H1 (cell line): ENCODE measurements at regions not wholly inside any gene's neighbourhood (a gene's known extent, or its start where the extent isn't known, plus 50 kb on each side); places are given as distances from the start of the nearest gene placed in this dataset.

ENCODE experiments used
- CTCF ChIA-PET: fragments of 300-600 bp; sonication (Branson Sonifier 250); formaldehyde crosslinking; loops from one replicate; lab custom pipeline; 2021; ENCODE audit not compliant: partially characterized antibody; lab: Charles Lee
- POLR2A ChIA-PET: fragments of 300-600 bp; sonication (Branson Sonifier 250); formaldehyde crosslinking; loops from one replicate; lab custom pipeline; 2021; ENCODE audit warnings: inconsistent platforms; ENCODE audit not compliant: partially characterized antibody; lab: Charles Lee
- DNase-seq, 2 experiments: peaks; one replicate each; pipeline versions ENCODE4 v3.0.0 to v3.0.0-alpha.2; 2010 to 2022; ENCODE audit warnings: low spot score in 2 of 2, low read depth in 1 of 2, mixed read lengths in 1 of 2
- FAIRE-seq: peaks from 2 replicates; lab custom pipeline; 2011; peaks lifted over from hg19 to GRCh38; lab: Jason Lieb, UNC
- H2AFZ ChIP-seq: 2 replicates; pipeline ENCODE4 v1.8.1; 2012; ENCODE audit warnings: low read length, inconsistent platforms
- H2AK5ac ChIP-seq: 2 replicates; pipeline ENCODE4 v1.6.1; 2013; ENCODE audit warnings: low read depth, low read length
- H2BK120ac ChIP-seq: replicated peaks from 2 replicates; pipeline ENCODE3; 2013; ENCODE audit warnings: low read depth, low read length, inconsistent platforms
- H2BK12ac ChIP-seq: 2 replicates; pipeline ENCODE4 v1.6.1; 2013; ENCODE audit warnings: low read depth, low read length
- H2BK15ac ChIP-seq: 2 replicates; pipeline ENCODE4 v1.6.1; 2013; ENCODE audit warnings: low read length
- H2BK20ac ChIP-seq: 2 replicates; pipeline ENCODE4 v1.6.1; 2013; ENCODE audit warnings: low read length
- H2BK5ac ChIP-seq: 2 replicates; pipeline ENCODE4 v1.6.1; 2013; ENCODE audit warnings: low read depth, low read length
- H3K14ac ChIP-seq: 2 replicates; pipeline ENCODE4 v1.6.1; 2013; ENCODE audit warnings: inconsistent platforms; ENCODE audit not compliant: insufficient read length
- H3K18ac ChIP-seq: 2 replicates; pipeline ENCODE4 v1.6.1; 2013; ENCODE audit warnings: low read length; ENCODE audit errors: extremely low read depth
- H3K23ac ChIP-seq: 2 replicates; pipeline ENCODE4 v1.6.1; 2013; ENCODE audit warnings: inconsistent platforms; ENCODE audit not compliant: insufficient read length
- H3K23me2 ChIP-seq: 2 replicates; pipeline ENCODE4 v1.6.1; 2013; ENCODE audit warnings: low read depth, low read length
- H3K27ac ChIP-seq: 2 replicates; pipeline ENCODE4 v1.6.1; 2011; ENCODE audit warnings: low read depth, low read length, inconsistent platforms
- H3K27me3 ChIP-seq, 4 experiments: replicated peaks in 1 of 4; 1 replicate in 1 of 4; 2 replicates in 3 of 4; pipeline versions ENCODE4 v1.6.1 to v1.8.1; 2011 to 2013; ENCODE audit warnings: low read length in 3 of 4, mild to moderate bottlenecking in 3 of 4, inconsistent platforms in 2 of 4, mixed read lengths in 2 of 4, moderate library complexity in 1 of 4; ENCODE audit not compliant: control insufficient read depth in 3 of 4, insufficient read depth in 3 of 4; ENCODE audit errors: extremely low read depth in 1 of 4
- H3K36me3 ChIP-seq, 4 experiments: 2 replicates each; pipeline versions ENCODE4 v1.6.1 to v1.8.1; 2011 to 2013; ENCODE audit warnings: mild to moderate bottlenecking in 4 of 4, low read length in 3 of 4, moderate library complexity in 2 of 4, control low read depth in 1 of 4, inconsistent platforms in 1 of 4; ENCODE audit not compliant: insufficient read depth in 4 of 4, control insufficient read depth in 2 of 4
- H3K4ac ChIP-seq: replicated peaks from 2 replicates; pipeline ENCODE3; 2013; ENCODE audit warnings: low read length, low read depth, mixed read lengths, inconsistent platforms; ENCODE audit not compliant: insufficient read length
- H3K4me1 ChIP-seq, 4 experiments: replicated peaks in 1 of 4; 1 replicate in 1 of 4; 2 replicates in 3 of 4; pipeline versions ENCODE4 v1.6.1 to v1.8.1; 2011 to 2013; ENCODE audit warnings: low read length in 3 of 4, inconsistent platforms in 2 of 4, mixed read lengths in 1 of 4; ENCODE audit not compliant: insufficient read depth in 4 of 4, control insufficient read depth in 3 of 4
- H3K4me2 ChIP-seq, 2 experiments: 2 replicates each; pipeline versions ENCODE4 v1.6.1 to v1.8.1; 2011 to 2013; ENCODE audit warnings: low read depth in 2 of 2, low read length in 2 of 2, control low read depth in 1 of 2, inconsistent platforms in 1 of 2, mild to moderate bottlenecking in 1 of 2; ENCODE audit not compliant: insufficient read depth in 1 of 2
- H3K4me3 ChIP-seq, 4 experiments: fragments of 200-600, 300-600 bp in 1 of 4; sonication (generic), shearing (Covaris generic), sonication (Bioruptor Twin) in 1 of 4; 2 replicates each; pipeline versions ENCODE4 v1.5.1 to v1.8.1; 2011 to 2016; ENCODE audit warnings: low read length in 4 of 4, low read depth in 3 of 4, control low read depth in 2 of 4, inconsistent platforms in 2 of 4, mild to moderate bottlenecking in 2 of 4, mixed read lengths in 1 of 4, moderate library complexity in 1 of 4; ENCODE audit not compliant: insufficient read depth in 2 of 4; ENCODE audit errors: extremely low read depth in 1 of 4
- H3K56ac ChIP-seq: replicated peaks from 2 replicates; pipeline ENCODE3; 2013; ENCODE audit warnings: low read depth, mild to moderate bottlenecking, mixed read lengths, low read length, inconsistent platforms; ENCODE audit not compliant: insufficient read length
- H3K79me1 ChIP-seq: 2 replicates; pipeline ENCODE4 v1.6.1; 2013; ENCODE audit warnings: low read depth, low read length, control low read depth
- H3K79me2 ChIP-seq, 2 experiments: 2 replicates each; pipeline versions ENCODE4 v1.6.1 to v1.8.1; 2012 to 2013; ENCODE audit warnings: low read length in 2 of 2, mild to moderate bottlenecking in 2 of 2, inconsistent platforms in 1 of 2; ENCODE audit not compliant: insufficient read depth in 2 of 2, control insufficient read depth in 1 of 2
- H3K9ac ChIP-seq, 4 experiments: replicated peaks in 1 of 4; 1 replicate in 1 of 4; 2 replicates in 3 of 4; pipeline versions ENCODE4 v1.6.1 to v1.8.1; 2011 to 2013; ENCODE audit warnings: low read depth in 3 of 4, low read length in 3 of 4, control low read depth in 2 of 4, mild to moderate bottlenecking in 2 of 4, moderate library complexity in 2 of 4, inconsistent platforms in 1 of 4; ENCODE audit errors: extremely low read depth in 1 of 4
- H3K9me3 ChIP-seq, 2 experiments: 2 replicates each; pipeline versions ENCODE4 v1.6.1 to v1.8.1; 2012 to 2013; ENCODE audit warnings: mild to moderate bottlenecking in 2 of 2, moderate library complexity in 2 of 2, control low read depth in 1 of 2, inconsistent platforms in 1 of 2, low read depth in 1 of 2, low read length in 1 of 2, mixed read lengths in 1 of 2; ENCODE audit not compliant: insufficient read depth in 2 of 2
- H4K20me1 ChIP-seq, 2 experiments: replicated peaks in 1 of 2; 2 replicates each; pipeline versions ENCODE3 to v1.8.1; 2011 to 2013; ENCODE audit warnings: inconsistent platforms in 2 of 2, low read length in 2 of 2, mild to moderate bottlenecking in 1 of 2; ENCODE audit not compliant: insufficient read depth in 2 of 2, control insufficient read depth in 1 of 2
- H4K5ac ChIP-seq: 2 replicates; pipeline ENCODE4 v1.6.1; 2013; ENCODE audit warnings: low read length, low read depth, mixed read lengths, inconsistent platforms; ENCODE audit not compliant: insufficient read length
- H4K8ac ChIP-seq: 2 replicates; pipeline ENCODE4 v1.8.0; 2013; ENCODE audit warnings: mild to moderate bottlenecking, moderate library complexity, low read length, inconsistent platforms; ENCODE audit not compliant: insufficient read depth; ENCODE audit errors: extremely low read depth
- H4K91ac ChIP-seq: replicated peaks from 2 replicates; pipeline ENCODE3; 2013; ENCODE audit warnings: low read length, mixed read lengths, inconsistent platforms; ENCODE audit not compliant: insufficient read length
- ASH2L ChIP-seq: fragments of 200-600, 300-600 bp; sonication (generic); IDR thresholded peaks from one replicate; pipeline ENCODE4 v1.7.1; 2017; ENCODE audit warnings: low read length
- CBX5 ChIP-seq: fragments of 300-800, 300-1000 bp; sonication (generic); IDR thresholded peaks from 2 replicates; pipeline ENCODE4 v1.7.1; 2016; ENCODE audit warnings: antibody characterized with exemption, low read length, low read depth
- E2F6 ChIP-seq: IDR thresholded peaks from 2 replicates; pipeline ENCODE4 v1.6.1; 2012; ENCODE audit warnings: inconsistent platforms
- FOSL1 ChIP-seq: IDR thresholded peaks from 2 replicates; pipeline ENCODE4 v1.6.1; 2011; ENCODE audit warnings: mild to moderate bottlenecking, low read depth, low read length, moderate library complexity; ENCODE audit not compliant: insufficient read depth
- HDAC6 ChIP-seq: IDR thresholded peaks from one replicate; pipeline ENCODE4 v1.7.1; 2012; ENCODE audit warnings: low read depth, mild to moderate bottlenecking, inconsistent platforms, low read length, moderate library complexity
- JUND ChIP-seq: IDR thresholded peaks from 2 replicates; pipeline ENCODE4 v1.6.1; 2011; ENCODE audit warnings: mild to moderate bottlenecking, improper control_type of control experiment, low read length
- NANOG ChIP-seq: IDR thresholded peaks from 2 replicates; pipeline ENCODE4 v1.6.1; 2011; ENCODE audit warnings: low read length, low read depth, mild to moderate bottlenecking, inconsistent platforms; ENCODE audit not compliant: insufficient read depth, poor library complexity, severe bottlenecking
- POU5F1 ChIP-seq: IDR thresholded peaks from 2 replicates; pipeline ENCODE4 v1.6.1; 2011; ENCODE audit warnings: low read depth, mild to moderate bottlenecking, low read length, moderate library complexity
- RBBP5 ChIP-seq: IDR thresholded peaks from 2 replicates; pipeline ENCODE4 v1.7.1; 2012; ENCODE audit warnings: low read depth, mild to moderate bottlenecking, inconsistent platforms, low read length, moderate library complexity, borderline replicate concordance
- SIN3A ChIP-seq, 2 experiments: IDR thresholded peaks in 1 of 2; conservative IDR thresholded peaks in 1 of 2; 2 replicates each; pipeline ENCODE4 v1.6.1; 2011 to 2012; ENCODE audit warnings: low read length in 2 of 2, improper control_type of control experiment in 1 of 2, low read depth in 1 of 2, mild to moderate bottlenecking in 1 of 2
- SP1 ChIP-seq: IDR thresholded peaks from 2 replicates; pipeline ENCODE4 v1.6.1; 2011; ENCODE audit warnings: low read depth, low read length
- SP4 ChIP-seq: IDR thresholded peaks from 2 replicates; pipeline ENCODE4 v1.6.1; 2012; ENCODE audit warnings: low read length, inconsistent platforms
- SUZ12 ChIP-seq: fragments of 200-600 bp; sonication (generic); IDR thresholded peaks from 2 replicates; pipeline ENCODE4 v1.6.1; 2012; ENCODE audit warnings: mild to moderate bottlenecking, inconsistent platforms, low read length, moderate library complexity, mixed read lengths
- TAF7 ChIP-seq: optimal IDR thresholded peaks from 2 replicates; pipeline ENCODE3; 2011; ENCODE audit warnings: low read depth, mild to moderate bottlenecking, inconsistent platforms, low read length, moderate library complexity, borderline replicate concordance
- ZNF274 ChIP-seq: IDR thresholded peaks from 2 replicates; pipeline ENCODE4 v1.7.0; 2012; ENCODE audit warnings: low read length, borderline replicate concordance; ENCODE audit errors: extremely low read depth
- WGBS, 2 experiments: shearing (Covaris generic) in 1 of 2; methylation state at CpG; one replicate each; pipeline versions ENCODE4 v1.1.6 to v1.1.7; 2013 to 2015; ENCODE audit warnings: low lambda C conversion rate in 2 of 2, mixed read lengths in 2 of 2, inconsistent platforms in 1 of 2, low coverage in 1 of 2, missing lambda C conversion rate in 1 of 2; ENCODE audit not compliant: insufficient replicate concordance in 2 of 2, insufficient coverage in 1 of 2, insufficient read length in 1 of 2; ENCODE audit errors: extremely low coverage in 1 of 2, missing lambda C conversion rate in 1 of 2; 5-methylcytosine and 5-hydroxymethylcytosine counted together

- Histone ChIP-seq H3K9me3 (no peaks in the 10 kb centered on the region), H3K9ac (no peak overlapping the region), H3K23ac (no peak overlapping the region), H3K4me2 (no peak overlapping the region), H4K20me1 (no peaks in the 10 kb centered on the region), H3K27me3 (no peaks in the 10 kb centered on the region), H3K79me1 (no peaks in the 10 kb centered on the region), H3K4ac (no peak overlapping the region), H3K4me1 (peaks cover 0 to 6% (median 0%) of the 10 kb centered on the region in 4 experiments; a peak in 1 of 7 replicates), H2AFZ (no peak overlapping the region), H2BK15ac (no peak overlapping the region), H3K4me3 (no peak overlapping the region), H3K18ac (no peak overlapping the region), H3K27ac (no peak overlapping the region), H4K5ac (no peak overlapping the region), H3K14ac (no peak overlapping the region), H4K91ac (no peak overlapping the region), H3K23me2 (no peaks in the 10 kb centered on the region), H3K79me2 (no peaks in the 10 kb centered on the region), H3K36me3 (no peaks in the 10 kb centered on the region), H2BK20ac (0 out of 2 replicates have a peak overlapping the region, but pooled peaks have one; percentile 9), H4K8ac (no peak overlapping the region), H2BK5ac (no peak overlapping the region), H3K56ac (no peak overlapping the region), H2AK5ac (no peak overlapping the region), H2BK120ac (no peak overlapping the region), H2BK12ac (no peak overlapping the region)
- DNase-seq (no peak), FAIRE-seq (no peak)
- ChIA-PET CTCF (interaction anchor here (0.9 kb wide), 1 partner anchor 35 kb away, joined by 3 read pairs; no protein-coding TSS in a partner anchor), POLR2A (no interaction called here)
- WGBS, 2 experiments, result 80% methylated on average over 2 of the region's 2 CpGs; no CpG with 5 or more reads in 1 of the 2 experiments
- TF ChIP-seq SIN3A (conservative IDR thresholded peaks at IDR 0.05 in 1 of 2, IDR thresholded peaks at IDR 0.05 in 1 of 2; ENCODE audit: low read depth in 1 of 2, low read length in 2 of 2) (no peak), RBBP5 (no peak), E2F6 (no peak), POU5F1 (no peak), CBX5 (no peak), HDAC6 (no peak), FOSL1 (no peak), SUZ12 (no peak), NANOG (no peak), TAF7 (no peak), ZNF274 (no peak), SP4 (no peak), SP1 (no peak), JUND (no peak), ASH2L (no peak)
Measured at GRCh38 chr5:163312598-163312997, 124.8 kb upstream of the CCNG1 start.
